Endothelial cell of umbilical vein (primary cell): ENCODE measurements at regions not wholly inside any gene's neighbourhood (a gene's known extent, or its start where the extent isn't known, plus 50 kb on each side); places are given as distances from the start of the nearest gene placed in this dataset.

Source experiments
- BruUV-seq: library from RNA; stranded (reverse); fragments of 400-500 nt; replicated peaks from 2 replicates; lab custom pipeline; 2021; lab: Mats Ljungman, UMichigan
- CTCF ChIA-PET: fragments of 300-600, 350-600 bp; sonication (Branson Sonifier 250); formaldehyde crosslinking; loops from one replicate; lab custom pipeline; 2021; ENCODE audit warnings: antibody characterized with exemption, inconsistent platforms; lab: Charles Lee
- POLR2A ChIA-PET: fragments of 300-600, 350-600 bp; sonication (Branson Sonifier 250); formaldehyde crosslinking; loops from one replicate; lab custom pipeline; 2021; ENCODE audit warnings: antibody characterized with exemption, inconsistent platforms; lab: Charles Lee
- DNase-seq: peaks from one replicate; pipeline ENCODE4 v3.0.0-alpha.2; 2011; ENCODE audit warnings: low read depth, low spot score
- FAIRE-seq: peaks from 2 replicates; lab custom pipeline; 2011; peaks lifted over from hg19 to GRCh38; lab: Jason Lieb, UNC
- H2AFZ ChIP-seq: 2 replicates; pipeline ENCODE4 v1.6.0; 2012; ENCODE audit warnings: low read depth, low read length, control low read depth, inconsistent platforms
- H3K27ac ChIP-seq: 2 replicates; pipeline ENCODE4 v1.5.1; 2011; ENCODE audit warnings: low read depth, mild to moderate bottlenecking, control low read depth, low read length, moderate library complexity; ENCODE audit not compliant: insufficient read depth
- H3K27me3 ChIP-seq, 2 experiments: 2 replicates each; pipeline versions ENCODE4 v1.6.0 to v1.6.1; 2011; ENCODE audit warnings: low read length in 2 of 2, mixed read lengths in 1 of 2; ENCODE audit not compliant: control insufficient read depth in 2 of 2, insufficient read depth in 2 of 2
- H3K36me3 ChIP-seq, 2 experiments: 2 replicates in 1 of 2; 3 replicates in 1 of 2; pipeline ENCODE4 v1.5.1; 2011; ENCODE audit warnings: low read length in 2 of 2, mild to moderate bottlenecking in 1 of 2, moderate library complexity in 1 of 2; ENCODE audit not compliant: control insufficient read depth in 2 of 2, insufficient read depth in 2 of 2; ENCODE audit errors: extremely low read depth in 1 of 2
- H3K4me1 ChIP-seq: 3 replicates; pipeline ENCODE4 v1.5.1; 2011; ENCODE audit warnings: mild to moderate bottlenecking, low read length; ENCODE audit not compliant: control insufficient read depth, insufficient read depth; ENCODE audit errors: extremely low read depth
- H3K4me2 ChIP-seq: 2 replicates; pipeline ENCODE4 v1.6.1; 2011; ENCODE audit warnings: low read length, control low read depth, mixed read lengths; ENCODE audit not compliant: insufficient read depth
- H3K4me3 ChIP-seq, 3 experiments: fragments of 200-600 bp in 1 of 3; sonication (generic), shearing (Covaris generic) in 1 of 3; replicated peaks in 1 of 3; 2 replicates each; pipeline ENCODE4 v1.5.1; 2011 to 2016; ENCODE audit warnings: control low read depth in 3 of 3, low read length in 3 of 3, mild to moderate bottlenecking in 2 of 3, inconsistent platforms in 1 of 3, low read depth in 1 of 3, moderate library complexity in 1 of 3; ENCODE audit not compliant: insufficient read depth in 1 of 3
- H3K79me2 ChIP-seq: 2 replicates; pipeline ENCODE4 v1.6.0; 2012; ENCODE audit warnings: low read length, inconsistent platforms; ENCODE audit not compliant: control insufficient read depth, insufficient read depth
- H3K9ac ChIP-seq: replicated peaks from 2 replicates; pipeline ENCODE3; 2011; ENCODE audit warnings: low read length, control low read depth; ENCODE audit not compliant: insufficient read depth; ENCODE audit errors: extremely low read depth
- H3K9me1 ChIP-seq: replicated peaks from 3 replicates; pipeline ENCODE4 v1.6.0; 2011; ENCODE audit warnings: mild to moderate bottlenecking, low read length; ENCODE audit not compliant: control insufficient read depth, insufficient read depth; ENCODE audit errors: extremely low read depth
- H3K9me3 ChIP-seq: replicated peaks from 2 replicates; pipeline ENCODE4 v1.5.1; 2012; ENCODE audit warnings: low read length, inconsistent platforms; ENCODE audit not compliant: control insufficient read depth, insufficient read depth
- H4K20me1 ChIP-seq: replicated peaks from 2 replicates; pipeline ENCODE3; 2011; ENCODE audit warnings: mild to moderate bottlenecking, low read length; ENCODE audit not compliant: control insufficient read depth, insufficient read depth; ENCODE audit errors: extremely low read depth
- EZH2 ChIP-seq: IDR thresholded peaks from 2 replicates; pipeline ENCODE4 v1.6.1; 2012; ENCODE audit warnings: borderline replicate concordance, low read depth, mild to moderate bottlenecking, moderate library complexity, low read length, inconsistent platforms; ENCODE audit not compliant: severe bottlenecking
- FOS ChIP-seq: IDR thresholded peaks from 2 replicates; pipeline ENCODE4 v1.6.1; 2011; ENCODE audit warnings: mild to moderate bottlenecking, low read length, moderate library complexity, borderline replicate concordance; ENCODE audit not compliant: insufficient read depth
- GATA2 ChIP-seq: IDR thresholded peaks from 2 replicates; pipeline ENCODE4 v1.7.0; 2011; ENCODE audit warnings: low read depth, mild to moderate bottlenecking, moderate library complexity, mixed read lengths, low read length; ENCODE audit not compliant: insufficient read length, insufficient read depth
- JUN ChIP-seq: IDR thresholded peaks from 2 replicates; pipeline ENCODE4 v1.6.1; 2011; ENCODE audit warnings: borderline replicate concordance, low read depth; ENCODE audit not compliant: insufficient read length, insufficient read depth
- MYC ChIP-seq: IDR thresholded peaks from one replicate; pipeline ENCODE4 v1.6.1; 2011; ENCODE audit warnings: mild to moderate bottlenecking, low read depth, low read length
- POLR2A ChIP-seq: IDR thresholded peaks from 2 replicates; pipeline ENCODE4 v1.6.1; 2012; ENCODE audit warnings: low read depth, mild to moderate bottlenecking, control low read depth, low read length
- POLR2AphosphoS5 ChIP-seq: IDR thresholded peaks from 2 replicates; pipeline ENCODE4 v1.6.1; 2012; ENCODE audit warnings: low read depth, mild to moderate bottlenecking, control low read depth, low read length, moderate library complexity; ENCODE audit not compliant: insufficient read depth
- dilution Hi-C: fragments of 300-500 bp; cut with MboI; formaldehyde crosslinking; loops from one replicate; pipeline ENCODE4 v1.15.0; 2019; ENCODE audit warnings: low sequenced_read_pairs; ENCODE audit not compliant: extremely low pct_ligation_motif_present
- intact Hi-C: fragments of 100-400 bp; cut with micrococcal nuclease; formaldehyde crosslinking; loops from one replicate; pipeline ENCODE4 v1.10.0; 2022
- TF ChIP-seq, protein P1 (sequence below), 2 donors: IDR thresholded peaks; 1 replicate in 1 of 2; 2 replicates in 1 of 2; pipeline ENCODE4 v1.5.1; 2011; ENCODE audit warnings: low read length in 2 of 2, mild to moderate bottlenecking in 2 of 2, moderate library complexity in 2 of 2, control low read depth in 1 of 2, inconsistent platforms in 1 of 2, low read depth in 1 of 2; ENCODE audit not compliant: insufficient read depth in 1 of 2; ENCODE audit errors: extremely low read depth in 1 of 2
- TF ChIP-seq, protein P2 (sequence below): IDR thresholded peaks from 2 replicates; pipeline ENCODE4 v1.6.1; 2011; ENCODE audit not compliant: insufficient read depth, insufficient read length

GRCh38 chr9:100848726-100849125 is 179.8 kb upstream of the PLPPR1 start:
- TF ChIP-seq FOS (peak; percentile 72), MYC (no peak)
- TF ChIP-seq, protein P1, sequence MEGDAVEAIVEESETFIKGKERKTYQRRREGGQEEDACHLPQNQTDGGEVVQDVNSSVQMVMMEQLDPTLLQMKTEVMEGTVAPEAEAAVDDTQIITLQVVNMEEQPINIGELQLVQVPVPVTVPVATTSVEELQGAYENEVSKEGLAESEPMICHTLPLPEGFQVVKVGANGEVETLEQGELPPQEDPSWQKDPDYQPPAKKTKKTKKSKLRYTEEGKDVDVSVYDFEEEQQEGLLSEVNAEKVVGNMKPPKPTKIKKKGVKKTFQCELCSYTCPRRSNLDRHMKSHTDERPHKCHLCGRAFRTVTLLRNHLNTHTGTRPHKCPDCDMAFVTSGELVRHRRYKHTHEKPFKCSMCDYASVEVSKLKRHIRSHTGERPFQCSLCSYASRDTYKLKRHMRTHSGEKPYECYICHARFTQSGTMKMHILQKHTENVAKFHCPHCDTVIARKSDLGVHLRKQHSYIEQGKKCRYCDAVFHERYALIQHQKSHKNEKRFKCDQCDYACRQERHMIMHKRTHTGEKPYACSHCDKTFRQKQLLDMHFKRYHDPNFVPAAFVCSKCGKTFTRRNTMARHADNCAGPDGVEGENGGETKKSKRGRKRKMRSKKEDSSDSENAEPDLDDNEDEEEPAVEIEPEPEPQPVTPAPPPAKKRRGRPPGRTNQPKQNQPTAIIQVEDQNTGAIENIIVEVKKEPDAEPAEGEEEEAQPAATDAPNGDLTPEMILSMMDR (IDR thresholded peaks at IDR 0.05; ENCODE audit: extremely low read depth in 1 of 2, insufficient read depth in 1 of 2, low read depth in 1 of 2, low read length in 2 of 2): no peak
- H3K9me3 ChIP-seq: no peaks in the 10 kb centered on the region
- no peaks in the 10 kb centered on the region for H3K27me3 ChIP-seq
- no peak overlapping the region for H2AFZ ChIP-seq
- H3K27ac ChIP-seq: no peak overlapping the region
- no peak overlapping the region for H3K9ac ChIP-seq
- dilution Hi-C loops: no loop called here
- FAIRE-seq: no peak
- peak; percentile 49 for DNase-seq
- H3K4me2 ChIP-seq: no peak overlapping the region
- ChIA-PET CTCF (no interaction called here), POLR2A (no interaction called here)
- H3K9me1 ChIP-seq: no peaks in the 10 kb centered on the region
- no TSS peak for BruUV-seq
- no peaks in the 10 kb centered on the region for H3K36me3 ChIP-seq
- H4K20me1 ChIP-seq: no peaks in the 10 kb centered on the region
- no peak overlapping the region for H3K4me3 ChIP-seq
- intact Hi-C loops: no loop called here
- H3K79me2 ChIP-seq: no peaks in the 10 kb centered on the region
- no peaks in the 10 kb centered on the region for H3K4me1 ChIP-seq

DNA sequence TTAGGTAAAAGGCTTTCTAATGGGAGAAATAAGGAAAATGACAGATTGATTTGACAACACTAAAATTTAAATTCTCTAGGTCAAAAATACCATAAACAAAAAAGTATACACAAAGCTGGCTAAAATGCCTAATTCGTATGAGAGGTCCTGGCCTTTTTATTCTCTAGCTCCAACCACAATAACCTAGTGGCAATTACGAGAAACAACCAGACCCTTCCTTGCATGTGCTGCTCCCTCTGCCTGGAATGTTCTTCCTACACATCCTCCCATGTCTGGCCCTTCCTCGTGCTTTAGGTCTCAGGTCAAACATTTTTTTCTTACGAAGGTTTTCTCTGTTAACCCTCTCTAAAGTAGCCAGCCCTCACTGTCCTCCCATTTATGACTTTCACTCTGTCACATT is 176.4 kb upstream of the PLPPR1 start:
- Histone ChIP-seq H3K9ac (no peak overlapping the region), H3K79me2 (no peaks in the 10 kb centered on the region), H3K9me3 (no peaks in the 10 kb centered on the region), H3K4me1 (no peaks in the 10 kb centered on the region), H3K9me1 (no peaks in the 10 kb centered on the region), H3K4me3 (no peak overlapping the region), H4K20me1 (no peaks in the 10 kb centered on the region), H2AFZ (no peak overlapping the region), H3K27ac (no peak overlapping the region), H3K27me3 (no peaks in the 10 kb centered on the region), H3K36me3 (no peaks in the 10 kb centered on the region), H3K4me2 (no peak overlapping the region)
- POLR2A ChIA-PET: no interaction called here
- CTCF ChIA-PET: no interaction called here
- intact Hi-C loops: no loop called here
- BruUV-seq: no TSS peak
- FAIRE-seq: no peak
- DNase-seq: no peak
- TF ChIP-seq, protein P2, sequence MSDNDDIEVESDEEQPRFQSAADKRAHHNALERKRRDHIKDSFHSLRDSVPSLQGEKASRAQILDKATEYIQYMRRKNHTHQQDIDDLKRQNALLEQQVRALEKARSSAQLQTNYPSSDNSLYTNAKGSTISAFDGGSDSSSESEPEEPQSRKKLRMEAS: no peak
- no peak for TF ChIP-seq GATA2
- TF ChIP-seq, protein P1 (IDR thresholded peaks at IDR 0.05; ENCODE audit: extremely low read depth in 1 of 2, insufficient read depth in 1 of 2, low read depth in 1 of 2, low read length in 2 of 2): no peak
- no peak for TF ChIP-seq JUN
- no peak for TF ChIP-seq POLR2AphosphoS5
- no peak for TF ChIP-seq EZH2
- TF ChIP-seq POLR2A: no peak
- no peak for TF ChIP-seq MYC
- dilution Hi-C loops: no loop called here
